ENCODE measurements at regions not wholly inside any gene's neighbourhood (a gene's known extent, or its start where the extent isn't known, plus 50 kb on each side); places are given as distances from the start of the nearest gene placed in this dataset.

GRCh38 chr7:117955046-117955445 is 81.8 kb upstream of the CTTNBP2 start:
- TF ChIP-seq CTCF (conservative IDR thresholded peaks at IDR 0.05; ENCODE audit: control insufficient read depth, insufficient read depth, low read depth, low read length) = no peak
- H3K4me3 ChIP-seq (ENCODE audit: control insufficient read depth, low read depth, low read length) = no peak overlapping the region
- no peak for DNase-seq (ENCODE audit: low read depth)

GRCh38 chr7:117960351-117960750 is 87.1 kb upstream of the CTTNBP2 start:
- H3K4me3 ChIP-seq (ENCODE audit: control insufficient read depth, low read depth, low read length) = no peak overlapping the region
- TF ChIP-seq CTCF (conservative IDR thresholded peaks at IDR 0.05; ENCODE audit: control insufficient read depth, insufficient read depth, low read depth, low read length) = no peak
- no peak for DNase-seq (ENCODE audit: low read depth)

- DNase-seq (ENCODE audit: low read depth) = no peak
- TF ChIP-seq CTCF (conservative IDR thresholded peaks at IDR 0.05; ENCODE audit: control insufficient read depth, insufficient read depth, low read depth, low read length) = no peak
- H3K4me3 ChIP-seq (ENCODE audit: control insufficient read depth, low read depth, low read length) = no peak overlapping the region
Observed at GRCh38 chr7:117961235-117961634, 88.0 kb upstream of the CTTNBP2 start.

GRCh38 chr7:117962366-117962994 is 89.2 kb upstream of the CTTNBP2 start:
- DNase-seq (ENCODE audit: low read depth) = no peak
- H3K4me3 ChIP-seq (ENCODE audit: control insufficient read depth, low read depth, low read length) = no peak overlapping the region
- TF ChIP-seq CTCF (conservative IDR thresholded peaks at IDR 0.05; ENCODE audit: control insufficient read depth, insufficient read depth, low read depth, low read length) = no peak

- DNase-seq (ENCODE audit: low read depth) = no peak
- no peak for TF ChIP-seq CTCF (conservative IDR thresholded peaks at IDR 0.05; ENCODE audit: control insufficient read depth, insufficient read depth, low read depth, low read length)
Observed at GRCh38 chr7:117963264-117964197, 90.3 kb upstream of the CTTNBP2 start.

GRCh38 chr7:117970801-117971200 is 97.6 kb upstream of the CTTNBP2 start:
- no peak for DNase-seq (ENCODE audit: low read depth)
- TF ChIP-seq CTCF (conservative IDR thresholded peaks at IDR 0.05; ENCODE audit: control insufficient read depth, insufficient read depth, low read depth, low read length) = no peak
- H3K4me3 ChIP-seq (ENCODE audit: control insufficient read depth, low read depth, low read length) = no peak overlapping the region

More at GRCh38 chr7:117963264-117964197, 90.3 kb upstream of the CTTNBP2 start:
- H3K4me3 ChIP-seq (ENCODE audit: control insufficient read depth, low read depth, low read length) = no peak overlapping the region

Measured in fibroblast of mammary gland (primary cell).